ENCODE measurements at regions not wholly inside any gene's neighbourhood (a gene's known extent, or its start where the extent isn't known, plus 50 kb on each side); places are given as distances from the start of the nearest gene placed in this dataset.

GRCh38 chr10:91073286-91073979 lies 147.0 kb upstream of the PCGF5 start:
- TF ChIP-seq, protein P1, sequence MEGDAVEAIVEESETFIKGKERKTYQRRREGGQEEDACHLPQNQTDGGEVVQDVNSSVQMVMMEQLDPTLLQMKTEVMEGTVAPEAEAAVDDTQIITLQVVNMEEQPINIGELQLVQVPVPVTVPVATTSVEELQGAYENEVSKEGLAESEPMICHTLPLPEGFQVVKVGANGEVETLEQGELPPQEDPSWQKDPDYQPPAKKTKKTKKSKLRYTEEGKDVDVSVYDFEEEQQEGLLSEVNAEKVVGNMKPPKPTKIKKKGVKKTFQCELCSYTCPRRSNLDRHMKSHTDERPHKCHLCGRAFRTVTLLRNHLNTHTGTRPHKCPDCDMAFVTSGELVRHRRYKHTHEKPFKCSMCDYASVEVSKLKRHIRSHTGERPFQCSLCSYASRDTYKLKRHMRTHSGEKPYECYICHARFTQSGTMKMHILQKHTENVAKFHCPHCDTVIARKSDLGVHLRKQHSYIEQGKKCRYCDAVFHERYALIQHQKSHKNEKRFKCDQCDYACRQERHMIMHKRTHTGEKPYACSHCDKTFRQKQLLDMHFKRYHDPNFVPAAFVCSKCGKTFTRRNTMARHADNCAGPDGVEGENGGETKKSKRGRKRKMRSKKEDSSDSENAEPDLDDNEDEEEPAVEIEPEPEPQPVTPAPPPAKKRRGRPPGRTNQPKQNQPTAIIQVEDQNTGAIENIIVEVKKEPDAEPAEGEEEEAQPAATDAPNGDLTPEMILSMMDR (IDR thresholded peaks at IDR 0.05) = no peak
- no peak for TF ChIP-seq POLR2A (IDR thresholded peaks at IDR 0.05)
- TF ChIP-seq EP300 (IDR thresholded peaks at IDR 0.05) = no peak

Measured in ovary (tissue), 3 donors.